RKO (cell line): ENCODE measurements at regions not wholly inside any gene's neighbourhood (a gene's known extent, or its start where the extent isn't known, plus 50 kb on each side); places are given as distances from the start of the nearest gene placed in this dataset.

Source experiments
- DNase-seq: peaks from one replicate; pipeline ENCODE4 v3.0.0-alpha.2; 2016; ENCODE audit warnings: low spot score

- no peak for DNase-seq
Observed at GRCh38 chr7:121810831-121811672, 61.9 kb upstream of the PTPRZ1 start.

DNA sequence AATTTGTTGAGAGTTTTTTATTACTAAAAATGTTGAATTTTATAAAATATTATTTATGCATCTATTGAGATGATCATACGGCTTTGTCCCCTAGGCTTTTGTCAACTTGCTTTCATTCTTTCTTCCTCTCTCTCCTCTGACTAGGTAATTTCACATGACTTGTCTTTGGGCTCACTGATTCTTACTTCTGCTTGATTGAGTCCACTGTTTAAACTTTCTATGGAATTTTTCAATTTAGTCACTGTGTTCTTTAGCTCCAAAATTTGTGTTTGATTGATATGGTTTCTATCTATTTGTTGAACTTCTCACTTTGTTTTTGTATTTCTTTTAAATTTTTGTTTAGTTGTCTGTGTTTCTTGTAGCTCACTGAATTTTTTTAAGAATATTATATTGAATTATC lies 65.9 kb upstream of the PTPRZ1 start:
- DNase-seq, result no peak

DNA sequence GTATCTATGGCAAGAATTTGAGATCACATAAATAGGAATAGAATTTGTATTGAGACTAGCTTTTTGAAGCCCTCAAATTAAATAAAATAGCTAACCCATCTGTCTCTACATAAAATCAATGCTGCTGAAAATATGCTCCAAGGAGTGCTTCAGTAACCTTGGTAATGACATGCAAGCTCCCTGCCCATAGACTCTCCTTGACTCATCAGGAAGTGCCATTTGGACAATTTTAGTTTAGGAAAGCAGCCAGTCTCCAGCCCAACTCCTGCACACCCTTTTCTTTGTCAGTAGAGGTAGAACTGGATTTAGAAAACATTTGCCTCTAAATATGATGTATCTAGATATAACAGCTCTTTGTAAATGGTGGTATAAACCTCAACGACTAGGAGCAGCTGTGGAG lies 69.9 kb upstream of the PTPRZ1 start:
- no peak for DNase-seq

- DNase-seq, result no peak
Observed at GRCh38 chr7:121800916-121801675, 71.9 kb upstream of the PTPRZ1 start.

DNA sequence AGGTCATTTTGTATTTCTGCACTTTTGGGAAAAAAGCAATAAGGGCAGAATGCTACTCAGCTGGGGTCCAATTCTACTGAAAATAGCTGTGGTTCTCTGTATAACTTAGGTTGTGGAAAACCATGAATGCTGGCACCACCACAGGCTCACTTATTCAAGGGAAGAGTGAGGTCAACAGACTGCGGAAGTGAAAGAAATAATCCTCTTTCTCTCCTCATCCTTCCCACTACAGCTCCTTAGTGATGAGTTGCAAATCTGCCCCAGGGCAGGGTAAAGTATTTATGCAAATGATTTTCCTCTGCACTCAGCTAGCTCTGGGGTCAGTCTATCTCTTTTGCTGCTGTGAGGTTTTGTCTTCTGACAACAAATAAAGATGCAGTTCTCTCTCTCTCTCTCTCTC lies 74.1 kb upstream of the PTPRZ1 start:
- DNase-seq, result no peak

GRCh38 chr7:121798453-121798840 lies 74.5 kb upstream of the PTPRZ1 start:
- DNase-seq, result no peak

DNA sequence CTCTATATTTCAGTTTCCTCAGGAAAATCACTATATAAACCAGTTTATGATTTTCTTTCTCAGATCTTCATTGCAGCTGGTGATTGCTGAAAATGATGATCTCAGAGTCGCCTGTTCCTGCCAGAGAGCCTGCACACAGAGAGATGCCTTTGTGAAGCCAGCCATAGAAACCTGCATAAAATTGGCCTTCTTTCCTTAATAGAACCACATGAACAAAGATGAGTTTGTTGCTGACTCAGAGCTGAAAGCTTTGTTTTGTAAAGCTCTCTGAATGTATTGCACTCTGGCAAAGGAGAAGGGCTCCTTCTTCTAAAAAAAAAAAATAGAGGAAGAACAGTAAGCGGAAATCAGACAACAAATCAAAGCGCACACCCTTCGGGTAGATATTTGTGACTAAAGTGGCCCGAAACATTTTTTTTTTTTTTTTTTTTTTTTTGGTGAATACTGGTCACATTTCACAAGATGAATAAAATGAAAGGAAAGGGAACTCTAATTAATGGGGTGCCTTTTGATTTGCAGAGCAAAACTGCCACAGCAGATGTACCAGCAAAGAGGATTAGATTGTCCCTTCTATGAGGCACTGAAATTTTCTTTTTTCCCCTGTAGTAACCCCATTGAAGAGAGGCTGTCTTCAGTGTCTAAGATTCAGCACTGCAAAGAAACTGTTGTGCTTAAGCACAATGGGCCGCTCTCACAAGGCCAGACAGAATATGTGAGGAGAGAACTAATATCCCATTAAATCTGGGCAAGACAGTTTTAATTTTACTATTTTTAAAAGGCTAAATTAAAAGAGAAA lies 75.1 kb upstream of the PTPRZ1 start:
- DNase-seq, result no peak

- no peak for DNase-seq
Observed at GRCh38 chr7:121796936-121797656, 75.9 kb upstream of the PTPRZ1 start.

GRCh38 chr7:121796381-121796780 lies 76.6 kb upstream of the PTPRZ1 start:
- DNase-seq, result no peak

- no peak for DNase-seq
Observed at GRCh38 chr7:121795736-121796135, 77.2 kb upstream of the PTPRZ1 start.

DNA sequence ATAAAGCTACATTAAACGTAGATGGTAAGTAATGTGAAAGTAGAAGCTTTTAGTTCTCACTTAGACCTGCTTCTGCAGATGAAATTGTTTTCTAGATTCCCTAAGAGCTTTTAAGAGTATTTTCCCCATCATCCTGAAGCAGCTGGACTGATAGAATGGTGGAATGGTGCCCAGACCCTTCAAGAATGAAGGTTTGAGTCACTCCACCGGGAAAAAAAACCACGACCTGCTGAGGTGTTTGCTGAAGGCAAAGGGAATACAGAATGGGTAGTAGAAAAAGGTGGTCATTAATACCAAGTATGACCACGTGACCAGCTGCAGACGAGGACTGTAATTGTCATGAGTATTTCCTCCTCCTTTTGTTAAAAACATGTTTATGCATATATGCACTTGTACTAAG lies 79.2 kb upstream of the PTPRZ1 start:
- DNase-seq, result no peak

DNA sequence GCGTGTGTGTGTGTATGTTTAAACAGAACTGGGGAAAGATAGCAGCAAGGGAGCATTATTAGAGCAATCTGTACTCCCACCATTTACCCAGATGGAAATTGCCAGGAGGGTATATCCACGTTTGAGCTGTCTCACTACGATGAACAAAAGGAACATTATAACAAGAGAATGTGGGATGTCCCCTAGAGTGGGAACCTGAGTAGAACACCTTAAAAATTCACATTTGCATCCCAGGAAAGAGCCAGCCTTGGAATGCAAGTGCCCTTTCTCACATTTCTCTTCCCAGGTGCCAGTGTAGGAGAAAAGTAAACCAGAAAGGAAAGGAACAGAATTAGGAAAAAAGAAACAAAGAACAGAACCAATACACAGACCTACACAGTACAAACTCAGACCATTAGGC lies 95.3 kb upstream of the PTPRZ1 start:
- DNase-seq, result no peak

GRCh38 chr7:121774563-121774962 lies 98.4 kb upstream of the PTPRZ1 start:
- DNase-seq, result no peak

DNA sequence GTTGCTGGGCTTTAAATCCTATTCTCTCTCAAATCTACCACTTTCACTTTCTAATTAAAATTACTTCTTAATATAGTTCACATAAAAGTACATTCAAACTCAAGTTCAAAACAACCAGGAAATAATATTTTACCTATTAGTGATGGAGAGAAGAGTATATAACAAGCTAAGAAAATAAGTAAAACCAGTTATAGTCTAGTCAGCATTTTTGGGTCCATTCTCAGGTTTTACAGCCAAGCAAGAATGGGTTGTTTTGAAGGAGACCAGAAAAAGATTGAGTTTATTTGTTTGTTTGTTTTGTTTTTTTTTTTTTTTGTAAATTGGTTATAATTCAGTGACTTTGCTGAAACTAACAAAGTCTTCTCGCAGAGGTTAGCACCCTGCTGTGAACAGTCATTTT lies 106.3 kb upstream of the PTPRZ1 start:
- DNase-seq, result no peak

- DNase-seq, result peak; percentile 29
Observed at GRCh38 chr7:121761399-121761798, 111.6 kb upstream of the PTPRZ1 start.

DNA sequence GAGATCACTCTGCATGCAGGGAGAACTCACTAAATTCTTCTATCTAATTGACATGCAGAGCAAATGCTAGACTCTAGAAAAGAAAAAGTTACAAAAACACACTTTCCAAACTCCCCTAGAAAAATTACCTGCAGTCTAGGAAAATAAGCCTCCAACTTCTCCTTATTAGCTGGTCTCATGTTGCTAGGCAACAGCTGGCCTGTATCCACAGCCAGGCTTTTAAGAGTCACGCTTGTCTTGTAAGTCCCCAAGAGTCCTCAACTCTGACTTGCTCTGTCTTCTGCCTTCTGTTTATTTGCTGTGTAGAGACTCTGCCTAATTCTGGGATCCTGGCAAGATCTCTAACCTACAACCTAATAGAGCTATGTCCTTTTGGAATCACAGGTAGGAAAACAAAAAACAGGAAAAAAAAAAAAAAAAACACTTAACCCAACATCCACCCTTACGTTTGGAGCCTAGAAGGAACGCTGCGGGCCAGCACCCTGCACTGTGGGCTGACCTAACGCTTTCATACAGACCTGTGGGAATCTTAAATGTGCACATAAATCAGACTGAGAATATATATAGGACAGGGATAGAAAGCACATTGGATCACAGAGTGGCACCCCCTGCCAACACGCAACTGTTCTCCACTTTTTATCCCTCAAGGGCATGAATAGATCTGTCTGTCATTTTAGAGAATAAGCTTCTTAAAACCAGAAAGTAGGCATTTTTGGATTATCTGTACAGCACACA lies 117.0 kb upstream of the PTPRZ1 start:
- no peak for DNase-seq

DNA sequence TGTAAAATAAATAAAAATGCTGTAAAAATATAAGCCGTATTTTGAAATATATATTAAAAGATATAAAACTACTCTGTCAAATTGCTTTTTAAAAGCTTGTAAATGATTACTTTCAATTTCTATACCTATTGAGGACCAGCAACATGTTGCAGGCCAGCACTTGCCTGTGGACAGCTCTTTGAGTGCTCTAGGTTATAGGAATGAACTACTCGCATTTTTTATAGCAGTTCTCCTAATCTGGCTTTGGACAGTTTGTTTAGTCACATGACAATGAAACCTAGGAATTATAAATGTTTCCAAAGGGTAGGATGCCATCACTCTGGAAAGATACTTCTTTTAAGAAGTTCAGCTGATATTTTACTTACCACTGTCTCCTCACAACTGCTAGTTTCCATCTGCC lies 117.7 kb upstream of the PTPRZ1 start:
- no peak for DNase-seq

- no peak for DNase-seq
Observed at GRCh38 chr7:121753944-121754343, 119.0 kb upstream of the PTPRZ1 start.

GRCh38 chr7:121752706-121753105 lies 120.3 kb upstream of the PTPRZ1 start:
- peak; percentile 57 for DNase-seq

GRCh38 chr7:121748546-121748945 lies 124.4 kb upstream of the PTPRZ1 start:
- no peak for DNase-seq

DNA sequence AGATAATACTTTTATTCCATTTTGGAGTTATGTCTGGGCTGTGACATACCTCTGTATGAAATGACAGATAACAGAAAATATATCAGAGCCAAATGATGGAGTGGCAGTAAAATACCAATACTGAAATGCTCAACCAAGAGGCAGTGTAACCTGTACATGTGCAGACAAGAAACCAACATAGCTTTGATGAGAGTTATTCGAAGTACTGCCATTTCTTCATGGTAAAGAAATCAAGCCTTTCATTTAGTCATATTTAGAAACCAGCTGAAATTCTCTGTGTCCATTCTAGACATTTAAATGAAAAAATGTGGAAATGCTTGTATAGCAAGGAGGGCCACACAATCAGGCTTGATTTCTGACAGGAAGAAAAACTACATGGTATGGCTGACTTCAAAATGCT lies 127.1 kb upstream of the PTPRZ1 start:
- DNase-seq, result no peak
